GM04503 (cell line): ENCODE measurements at regions not wholly inside any gene's neighbourhood (a gene's known extent, or its start where the extent isn't known, plus 50 kb on each side); places are given as distances from the start of the nearest gene placed in this dataset.

Source experiments
- DNase-seq: peaks from one replicate; pipeline ENCODE4 v3.0.0-alpha.2; 2012; ENCODE audit warnings: low read depth

DNA sequence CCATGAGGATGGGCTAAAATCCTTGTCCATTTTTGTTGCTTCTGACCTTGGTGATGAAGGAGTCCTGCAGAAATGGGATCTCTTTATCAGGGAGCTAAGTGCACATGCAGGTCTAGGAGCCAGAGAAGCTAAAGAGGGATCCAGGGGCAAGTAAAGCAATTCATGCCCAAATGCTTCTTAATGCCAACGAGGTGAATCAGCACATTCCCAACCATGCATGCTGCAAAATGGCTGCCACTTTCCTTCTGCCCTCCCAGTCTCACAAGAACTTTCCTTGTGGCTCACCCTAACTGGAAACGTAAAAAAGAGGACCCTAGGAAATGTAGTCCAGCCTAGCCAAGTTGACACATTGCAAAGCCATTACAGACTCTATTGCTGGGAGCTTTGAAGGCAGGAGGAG is 298.4 kb downstream of the MAFB start:
- DNase-seq = no peak

DNA sequence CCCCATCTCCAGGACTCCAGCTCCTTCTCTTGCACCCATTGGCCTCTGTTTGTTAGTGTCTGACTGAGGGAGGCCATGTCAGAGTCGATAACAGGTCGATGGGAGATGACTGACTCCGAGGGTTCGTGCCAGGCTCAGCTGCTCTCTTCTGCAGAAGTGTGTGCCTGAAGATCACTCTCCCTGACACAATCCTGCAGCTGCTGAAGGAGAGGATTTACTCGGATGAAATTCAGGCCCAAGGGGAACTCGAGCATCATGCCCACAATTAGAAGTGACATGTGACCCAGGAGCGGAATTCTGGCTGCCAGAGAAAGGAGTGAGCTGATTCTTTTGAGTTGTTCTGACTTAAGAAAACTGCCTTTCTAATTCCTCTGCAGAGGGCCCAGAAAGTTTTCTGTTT is 318.2 kb downstream of the MAFB start:
- DNase-seq = no peak

- no peak for DNase-seq
Measured at GRCh38 chr20:40368876-40369275, 320.2 kb downstream of the MAFB start.

DNA sequence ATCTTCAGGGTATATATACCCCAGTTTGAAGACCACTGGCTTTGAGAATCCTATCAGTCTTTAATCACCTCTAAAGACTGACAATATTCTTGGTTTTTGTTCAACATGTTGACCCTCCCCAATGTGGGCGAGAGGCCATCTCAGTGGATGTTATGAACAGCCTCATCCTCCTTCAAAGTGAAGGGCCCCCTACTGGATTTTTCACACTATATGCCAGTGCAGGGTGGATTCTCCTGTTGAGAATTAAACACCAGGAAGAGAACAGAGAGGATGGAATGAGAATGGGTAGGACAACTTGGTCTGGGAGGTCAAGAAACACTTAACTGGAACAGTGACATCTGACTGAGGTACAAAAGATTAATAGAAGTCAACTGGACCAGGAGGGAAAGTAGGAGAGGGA is 327.1 kb downstream of the MAFB start:
- no peak for DNase-seq

DNA sequence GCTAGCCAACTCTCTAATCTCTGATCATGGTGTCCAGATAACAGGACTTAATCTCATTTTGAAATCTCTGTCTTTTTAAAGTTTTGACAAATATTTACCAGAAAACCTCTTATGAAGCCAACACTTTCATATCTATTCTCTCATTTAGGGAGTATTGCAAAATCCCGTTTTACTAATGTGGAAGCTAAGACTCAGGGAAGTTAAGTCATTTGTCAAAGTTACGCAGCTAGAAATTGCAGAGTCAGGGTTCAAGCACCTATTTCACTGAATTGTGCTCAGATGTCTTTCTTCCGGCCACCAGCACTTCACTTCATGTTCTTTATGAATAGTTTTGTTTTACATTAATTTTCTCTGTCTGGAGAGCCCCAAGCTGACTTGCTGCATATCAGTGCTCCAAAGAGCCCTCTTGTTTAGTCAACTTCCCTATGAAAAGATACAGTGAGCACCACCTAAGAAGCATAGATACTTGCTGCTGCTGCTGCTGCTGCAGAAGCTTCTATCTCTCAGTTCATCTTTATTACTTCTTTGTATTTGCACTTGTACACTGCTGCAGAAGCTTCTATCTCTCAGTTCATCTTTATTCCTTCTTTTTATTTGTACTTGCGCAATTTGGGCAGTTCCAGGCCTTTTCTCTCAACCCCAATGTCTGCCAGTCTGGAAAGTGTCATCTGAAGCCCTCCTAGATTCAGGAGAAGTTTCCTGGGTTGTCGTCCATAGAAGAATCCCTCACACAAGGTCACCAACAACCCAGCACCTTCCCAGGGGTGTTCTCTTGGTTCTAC is 329.7 kb downstream of the MAFB start:
- DNase-seq = no peak

DNA sequence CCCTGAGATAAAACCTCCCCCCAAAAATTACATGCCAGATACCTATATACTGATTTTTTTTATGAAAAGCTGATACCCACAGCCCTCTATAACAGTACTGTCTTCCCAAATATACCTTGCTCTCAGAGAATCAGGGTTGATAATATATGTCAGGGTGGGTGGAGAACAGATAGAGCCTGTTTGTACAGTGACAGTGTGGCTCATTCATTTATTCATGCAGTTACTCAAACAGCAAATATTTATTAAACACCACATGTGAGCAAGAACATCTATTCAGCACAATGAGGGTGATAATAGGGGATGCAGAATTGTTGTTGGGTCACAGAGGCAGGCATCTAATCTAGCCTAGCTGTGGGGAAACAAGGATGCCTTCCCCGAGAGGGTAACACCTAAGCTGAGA is 334.2 kb downstream of the MAFB start:
- no peak for DNase-seq

DNA sequence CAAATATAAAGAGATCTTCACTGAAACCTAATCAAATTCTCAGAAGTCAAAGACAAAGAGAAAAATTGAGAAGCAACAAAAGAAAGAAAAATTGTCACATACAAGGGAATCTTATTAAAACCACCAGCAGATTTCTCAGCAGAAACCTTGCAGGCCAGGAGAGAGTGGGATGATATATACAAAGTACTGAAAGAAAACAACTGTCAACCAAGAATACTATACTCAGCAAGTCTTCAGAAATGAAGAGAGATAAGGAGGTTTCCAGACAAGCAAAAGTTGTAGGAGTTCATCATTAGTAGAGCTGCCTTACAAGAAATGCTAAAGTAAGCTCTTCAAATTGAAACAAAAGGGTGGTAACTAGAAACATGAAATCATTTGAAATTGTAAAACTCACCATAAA is 345.6 kb downstream of the MAFB start:
- DNase-seq = no peak

DNA sequence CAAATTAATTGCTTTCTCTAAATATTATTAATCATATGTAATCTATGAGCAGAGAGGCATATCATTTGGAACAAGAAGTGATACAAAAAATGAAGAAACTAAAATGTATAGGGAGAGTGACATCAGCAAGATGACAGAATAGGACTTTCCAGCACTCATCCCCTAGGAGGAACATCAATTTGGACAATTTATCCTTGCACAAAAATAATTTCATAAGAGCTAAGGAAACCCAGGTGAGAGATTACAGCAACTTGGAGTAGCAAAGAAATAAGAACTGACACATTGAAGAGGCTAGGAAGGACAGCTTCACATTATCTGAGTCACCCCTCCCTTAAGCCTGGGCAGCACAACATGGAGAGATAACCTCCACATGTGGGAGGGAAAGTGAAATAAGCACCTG is 347.5 kb downstream of the MAFB start:
- no peak for DNase-seq

DNA sequence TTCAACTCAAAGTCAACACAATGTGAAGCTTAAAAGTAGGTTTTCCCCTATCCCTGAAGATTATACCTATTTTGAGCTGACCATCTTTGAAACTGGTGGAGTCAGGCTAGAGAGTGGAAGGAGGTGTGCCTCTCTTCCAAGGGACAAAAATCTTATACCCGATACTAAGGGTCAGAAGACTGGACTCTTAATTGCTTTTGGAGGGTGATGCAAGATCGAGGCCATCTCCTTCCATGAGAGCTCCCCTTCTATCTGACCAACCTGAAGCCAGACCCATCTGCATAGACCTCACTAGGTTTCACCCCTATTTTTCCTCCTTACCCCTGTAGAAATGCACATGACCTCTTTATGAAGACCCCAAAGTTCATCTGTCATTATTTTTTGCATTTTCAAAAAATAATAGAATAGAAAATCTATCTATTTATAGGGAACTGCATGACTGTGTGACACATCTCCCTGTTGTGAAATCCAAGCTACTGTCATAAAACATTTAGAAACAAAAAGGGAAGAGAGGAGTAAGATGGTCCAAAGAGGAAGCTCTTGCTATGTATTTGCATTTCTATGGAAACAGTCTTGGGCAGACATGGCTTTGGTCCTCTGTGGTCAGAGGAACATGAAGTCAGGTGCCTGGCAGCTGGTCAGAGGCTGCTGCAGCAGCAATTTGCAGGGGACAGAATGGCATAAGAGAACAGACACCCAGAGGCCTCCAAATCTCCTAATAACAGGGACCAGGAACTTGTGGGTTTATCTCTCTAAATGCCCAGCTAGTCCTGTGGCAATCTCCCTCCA is 349.2 kb downstream of the MAFB start:
- DNase-seq = no peak

DNA sequence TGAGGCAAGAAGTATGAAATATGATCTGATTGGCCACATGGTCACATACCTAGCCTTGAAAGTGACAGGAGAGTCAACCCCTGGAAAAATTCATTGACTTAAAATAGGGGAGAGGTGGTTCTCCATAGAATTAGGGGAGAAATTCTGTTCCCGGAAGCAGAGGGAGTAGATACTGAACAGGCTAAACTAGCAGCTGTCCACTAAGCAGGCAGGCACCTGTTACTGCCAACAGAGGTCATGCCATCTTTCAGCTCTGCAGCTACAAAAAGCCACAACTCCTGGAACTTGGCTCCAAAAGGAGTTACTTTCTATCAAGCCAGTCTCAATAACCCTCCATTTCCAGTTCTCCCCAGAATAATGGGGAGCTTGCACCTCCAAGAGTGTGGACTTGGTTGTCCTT is 352.5 kb downstream of the MAFB start:
- no peak for DNase-seq

DNA sequence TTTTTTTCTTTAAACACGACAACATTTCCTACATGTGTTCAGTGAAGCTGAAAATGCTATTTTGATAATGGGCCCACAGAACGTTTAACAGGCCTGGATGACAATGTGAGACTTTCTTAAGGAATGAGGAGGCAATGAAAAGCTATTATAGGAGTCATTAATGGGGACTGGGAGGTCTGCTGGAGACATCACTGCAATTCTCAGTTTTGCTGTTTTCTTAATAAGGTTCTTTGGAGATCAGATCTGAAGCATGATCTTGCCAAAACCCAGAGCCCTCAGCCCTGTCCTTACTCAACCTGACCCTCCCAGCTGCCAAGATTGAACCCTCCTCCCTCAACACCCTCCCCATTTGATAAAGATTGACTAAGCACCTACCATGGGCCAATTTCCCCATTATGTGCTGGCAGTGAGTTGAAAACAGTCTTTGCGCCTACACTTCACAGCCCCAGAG is 353.1 kb downstream of the MAFB start:
- DNase-seq = no peak

- DNase-seq = no peak
Measured at GRCh38 chr20:40335437-40335836, 353.6 kb downstream of the MAFB start.

DNA sequence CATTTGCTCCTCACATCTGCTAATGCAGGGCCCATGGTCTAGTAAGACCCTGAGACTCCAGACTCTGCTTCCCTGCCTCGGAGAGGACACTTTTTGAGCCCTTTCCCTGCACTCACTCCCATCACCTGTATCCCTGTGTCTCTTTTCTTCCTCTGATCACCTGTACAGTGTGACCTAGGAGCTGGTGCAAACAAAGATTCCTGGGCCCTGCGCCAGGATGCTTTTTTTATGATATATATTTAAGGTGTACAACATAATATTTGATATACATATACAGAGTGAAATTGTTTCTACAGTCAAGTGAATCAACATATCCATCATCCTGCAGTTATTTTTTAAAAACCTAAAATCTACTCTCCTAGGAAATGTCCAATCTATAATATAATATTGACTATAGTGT is 355.4 kb downstream of the MAFB start:
- no peak for DNase-seq

DNA sequence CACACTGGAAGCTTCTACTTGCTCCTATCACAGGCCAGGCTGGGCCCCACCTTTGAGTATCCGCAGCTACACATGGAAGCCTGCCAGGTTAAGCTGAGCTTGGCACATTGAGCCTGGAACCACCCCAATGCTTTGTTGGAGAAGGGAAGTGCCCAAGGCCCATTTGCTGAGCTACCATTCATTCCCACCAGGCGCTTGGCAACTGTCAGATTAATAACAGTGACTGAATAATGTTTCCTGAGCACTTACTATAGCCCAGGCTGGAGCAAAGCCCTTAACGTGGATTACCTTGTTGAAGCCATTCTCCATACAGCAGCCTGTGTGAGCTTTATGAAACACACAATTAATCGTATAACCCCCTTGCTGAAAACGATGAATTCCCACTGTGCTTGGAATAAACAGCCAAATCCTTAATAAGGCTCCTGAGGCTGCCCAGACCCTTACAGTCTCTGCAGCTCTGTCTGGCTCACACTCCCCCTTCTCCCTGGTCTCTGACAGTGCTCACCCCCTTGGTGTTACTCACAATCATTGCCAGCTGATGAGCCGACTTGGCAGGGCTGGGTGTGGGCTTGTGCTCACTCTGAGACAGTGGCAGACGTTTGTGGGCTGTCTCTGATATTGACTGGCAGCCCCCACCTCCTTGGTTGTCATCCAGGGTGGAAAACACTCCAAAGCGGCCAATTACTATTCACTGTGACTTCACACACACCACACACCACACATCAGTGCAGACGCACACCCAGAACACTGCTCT is 357.1 kb downstream of the MAFB start:
- no peak for DNase-seq

DNA sequence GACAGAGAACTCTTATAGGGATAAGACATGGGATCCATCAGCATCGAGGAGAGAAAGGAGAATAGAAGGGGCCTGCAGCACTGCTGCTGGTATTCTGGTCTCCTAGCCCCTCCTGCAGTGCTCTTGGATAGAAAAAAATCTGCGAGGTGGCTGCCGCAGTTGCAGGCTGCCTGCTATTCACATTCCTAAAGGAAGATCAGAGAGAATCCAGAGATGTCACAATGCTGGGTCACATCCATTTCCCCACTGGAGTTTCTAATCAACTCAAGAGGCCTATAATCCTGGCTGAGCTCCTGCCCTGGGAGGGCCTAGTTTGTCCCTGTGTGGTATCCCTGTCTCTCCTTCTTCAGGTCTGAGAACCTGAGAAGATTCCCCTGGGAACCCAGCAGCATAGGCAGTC is 357.8 kb downstream of the MAFB start:
- no peak for DNase-seq

DNA sequence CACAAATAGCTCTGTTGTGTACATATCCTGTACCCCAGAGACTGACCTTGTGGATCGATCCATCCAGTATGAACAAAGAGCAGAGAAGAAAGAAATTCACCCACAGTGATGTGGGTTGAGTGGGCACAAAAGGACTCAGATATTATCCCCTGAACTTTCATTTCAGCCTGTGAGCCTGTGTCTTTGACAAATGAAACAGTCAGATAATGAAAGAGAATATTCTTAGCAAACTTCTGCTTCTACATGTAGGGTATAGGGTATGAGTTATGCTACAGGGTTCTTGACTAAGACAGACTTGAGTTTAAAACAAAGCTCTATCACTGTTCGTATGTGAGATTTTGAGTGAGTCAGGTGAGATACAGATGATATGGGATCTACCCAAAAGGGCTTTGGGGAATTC is 359.7 kb downstream of the MAFB start:
- no peak for DNase-seq

- DNase-seq = no peak
Measured at GRCh38 chr20:40326784-40327183, 362.3 kb downstream of the MAFB start.

GRCh38 chr20:40325006-40325568 is 363.9 kb downstream of the MAFB start:
- DNase-seq = no peak

GRCh38 chr20:40323361-40323794 is 365.7 kb downstream of the MAFB start:
- DNase-seq = no peak

- no peak for DNase-seq
Measured at GRCh38 chr20:40322941-40323340, 366.1 kb downstream of the MAFB start.

- no peak for DNase-seq
Measured at GRCh38 chr20:40320517-40321011, 368.5 kb downstream of the MAFB start.
